NT2/D1 (cell line): ENCODE measurements at regions not wholly inside any gene's neighbourhood (a gene's known extent, or its start where the extent isn't known, plus 50 kb on each side); places are given as distances from the start of the nearest gene placed in this dataset.

ENCODE experiments used
- DNase-seq: peaks from one replicate; pipeline ENCODE4 v3.0.0-alpha.2; 2011; ENCODE audit warnings: low read depth, low spot score
- H3K27me3 ChIP-seq: 2 replicates; pipeline ENCODE4 v1.6.0; 2011; ENCODE audit warnings: mild to moderate bottlenecking; ENCODE audit not compliant: insufficient read length, insufficient read depth
- H3K36me3 ChIP-seq: 2 replicates; pipeline ENCODE4 v1.6.1; 2011; ENCODE audit warnings: mild to moderate bottlenecking, low read length, mixed read lengths; ENCODE audit not compliant: insufficient read depth, insufficient read length
- H3K4me1 ChIP-seq: 2 replicates; pipeline ENCODE4 v1.5.1; 2011; ENCODE audit not compliant: insufficient read depth, insufficient read length
- H3K4me3 ChIP-seq: 2 replicates; pipeline ENCODE4 v1.5.1; 2011; ENCODE audit warnings: low read depth; ENCODE audit not compliant: insufficient read length
- H3K9ac ChIP-seq: 2 replicates; pipeline ENCODE4 v1.6.0; 2011; ENCODE audit warnings: low read depth; ENCODE audit not compliant: insufficient read length
- H3K9me3 ChIP-seq: 2 replicates; pipeline ENCODE4 v1.5.1; 2011; ENCODE audit warnings: mild to moderate bottlenecking, low read length; ENCODE audit not compliant: insufficient read depth
- SUZ12 ChIP-seq: IDR thresholded peaks from 2 replicates; pipeline ENCODE4 v1.6.1; 2011; ENCODE audit not compliant: insufficient read length, insufficient read depth; ENCODE audit errors: extremely low read depth
- YY1 ChIP-seq: IDR thresholded peaks from 2 replicates; pipeline ENCODE4 v1.6.1; 2011; ENCODE audit not compliant: insufficient read length, insufficient read depth
- ZNF274 ChIP-seq: IDR thresholded peaks from 2 replicates; pipeline ENCODE4 v1.6.1; 2011; ENCODE audit warnings: mild to moderate bottlenecking, low read depth, low read length

GRCh38 chr9:34907044-34907443, 51.0 kb upstream of the PHF24 start:
- H3K27me3 ChIP-seq: no peaks in the 10 kb centered on the region
- no peaks in the 10 kb centered on the region for H3K9me3 ChIP-seq
- H3K4me3 ChIP-seq: no peak overlapping the region
- peak; percentile 11 for DNase-seq
- H3K36me3 ChIP-seq: no peaks in the 10 kb centered on the region
- H3K4me1 ChIP-seq: no peaks in the 10 kb centered on the region
- no peak for TF ChIP-seq YY1
- TF ChIP-seq SUZ12: no peak
- no peak for TF ChIP-seq ZNF274
- H3K9ac ChIP-seq: no peak overlapping the region

DNA sequence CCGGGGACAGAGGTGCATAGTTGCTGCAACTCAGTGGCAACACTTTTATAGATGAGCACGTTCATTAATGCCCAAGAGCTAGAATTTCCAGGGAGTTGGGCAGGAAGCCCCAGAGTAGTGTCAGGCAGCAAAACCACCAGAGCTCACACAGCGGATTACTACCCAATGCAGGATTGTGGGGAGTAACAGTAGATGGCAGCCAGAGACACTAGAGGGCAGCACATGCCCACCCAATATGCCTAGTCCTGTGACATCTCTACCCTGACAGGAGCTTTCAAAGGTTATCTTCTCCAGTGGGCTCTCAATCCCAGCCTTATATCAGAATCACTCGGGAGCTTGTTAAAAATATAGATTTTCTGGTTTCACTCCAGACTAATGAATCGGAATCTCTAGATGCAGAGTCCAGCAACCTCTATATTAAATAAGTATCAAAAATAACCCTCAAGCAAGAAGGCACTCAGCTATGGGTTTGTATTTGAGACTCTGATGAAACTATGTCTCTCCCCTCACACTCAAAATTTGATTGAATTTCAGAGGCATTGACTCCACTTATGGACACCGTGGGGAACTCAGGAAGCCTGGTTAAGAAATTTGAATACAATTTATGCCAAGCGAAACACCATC, 58.4 kb upstream of the PHF24 start:
- no peak overlapping the region for H3K4me3 ChIP-seq
- peak; percentile 77 for DNase-seq
- H3K36me3 ChIP-seq: no peaks in the 10 kb centered on the region
- H3K9ac ChIP-seq: no peak overlapping the region
- TF ChIP-seq SUZ12 (no peak), ZNF274 (no peak), YY1 (no peak)
- H3K9me3 ChIP-seq: no peaks in the 10 kb centered on the region
- H3K27me3 ChIP-seq: peaks cover 7% of the 10 kb centered on the region
- H3K4me1 ChIP-seq: no peaks in the 10 kb centered on the region

- no peak overlapping the region for H3K4me3 ChIP-seq
- H3K36me3 ChIP-seq: no peaks in the 10 kb centered on the region
- no peaks in the 10 kb centered on the region for H3K9me3 ChIP-seq
- no peaks in the 10 kb centered on the region for H3K4me1 ChIP-seq
- H3K9ac ChIP-seq: no peak overlapping the region
- no peak for TF ChIP-seq YY1
- TF ChIP-seq ZNF274: no peak
- no peak for TF ChIP-seq SUZ12
- H3K27me3 ChIP-seq: peaks cover 7% of the 10 kb centered on the region
- no peak for DNase-seq
Observed at GRCh38 chr9:34898846-34899245, 59.2 kb upstream of the PHF24 start.

DNA sequence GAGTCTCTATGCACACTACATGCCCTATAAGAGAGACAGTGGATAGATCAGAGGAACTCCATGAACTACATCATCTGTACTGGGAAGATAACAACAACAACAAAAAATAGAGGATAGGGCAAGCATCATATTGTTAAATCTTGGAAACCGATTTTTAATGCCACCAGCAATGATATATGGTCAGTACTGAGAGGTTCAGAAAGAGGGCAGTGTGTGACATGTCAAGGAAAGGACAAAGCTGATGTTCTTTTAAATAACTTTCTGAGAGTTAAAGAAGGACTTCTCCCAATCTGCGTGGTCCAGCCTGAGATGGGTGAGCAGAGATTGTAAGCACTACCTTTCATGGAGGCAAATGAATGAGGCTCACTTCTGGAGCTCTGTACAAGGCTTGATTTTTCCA, 62.0 kb upstream of the PHF24 start:
- DNase-seq: no peak
- Histone ChIP-seq H3K4me1 (no peaks in the 10 kb centered on the region), H3K9me3 (no peaks in the 10 kb centered on the region), H3K9ac (no peak overlapping the region), H3K4me3 (no peak overlapping the region), H3K27me3 (peaks cover 7% of the 10 kb centered on the region), H3K36me3 (no peaks in the 10 kb centered on the region)
- TF ChIP-seq ZNF274: no peak
- TF ChIP-seq YY1: no peak
- no peak for TF ChIP-seq SUZ12

GRCh38 chr9:34892886-34893285, 65.2 kb upstream of the PHF24 start:
- Histone ChIP-seq H3K9me3 (no peaks in the 10 kb centered on the region), H3K4me3 (no peak overlapping the region), H3K36me3 (no peaks in the 10 kb centered on the region), H3K9ac (no peak overlapping the region), H3K4me1 (no peaks in the 10 kb centered on the region), H3K27me3 (no peaks in the 10 kb centered on the region)
- no peak for DNase-seq
- TF ChIP-seq YY1 (no peak), ZNF274 (no peak), SUZ12 (no peak)

GRCh38 chr9:34891386-34891785, 66.7 kb upstream of the PHF24 start:
- Histone ChIP-seq H3K9me3 (no peaks in the 10 kb centered on the region), H3K4me1 (no peaks in the 10 kb centered on the region), H3K9ac (no peak overlapping the region), H3K27me3 (no peaks in the 10 kb centered on the region), H3K4me3 (no peak overlapping the region), H3K36me3 (no peaks in the 10 kb centered on the region)
- DNase-seq: no peak
- no peak for TF ChIP-seq ZNF274
- no peak for TF ChIP-seq SUZ12
- TF ChIP-seq YY1: no peak

DNA sequence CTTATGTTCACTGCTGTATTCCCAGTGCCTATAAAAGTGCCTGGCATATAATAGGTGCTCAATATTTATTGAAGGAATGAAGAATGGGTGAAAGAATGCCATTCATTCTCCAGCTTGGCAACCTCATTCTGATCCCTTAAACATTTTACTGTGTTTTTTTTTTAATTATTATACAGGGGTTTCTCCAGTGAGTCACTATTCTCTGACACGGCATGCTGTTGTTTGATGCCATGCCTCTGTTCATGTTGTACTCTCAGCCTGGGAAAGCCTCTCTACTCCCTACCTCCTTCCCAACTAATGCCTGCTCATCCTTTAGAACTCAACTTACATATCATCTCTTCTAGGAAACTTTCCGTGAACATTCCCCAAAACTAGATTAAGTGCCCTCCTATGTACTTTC, 70.2 kb upstream of the PHF24 start:
- Histone ChIP-seq H3K9ac (no peak overlapping the region), H3K4me3 (no peak overlapping the region), H3K27me3 (no peaks in the 10 kb centered on the region), H3K36me3 (no peaks in the 10 kb centered on the region), H3K4me1 (no peaks in the 10 kb centered on the region), H3K9me3 (no peaks in the 10 kb centered on the region)
- TF ChIP-seq YY1 (no peak), SUZ12 (no peak), ZNF274 (no peak)
- no peak for DNase-seq
